DND-41 (cell line): ENCODE measurements at regions not wholly inside any gene's neighbourhood (a gene's known extent, or its start where the extent isn't known, plus 50 kb on each side); places are given as distances from the start of the nearest gene placed in this dataset.

Source experiments
- CTCF ChIP-seq: IDR thresholded peaks from 2 replicates; pipeline ENCODE4 v1.5.1; 2012; ENCODE audit warnings: borderline replicate concordance, low read length, moderate library complexity, mild to moderate bottlenecking; ENCODE audit not compliant: poor library complexity, severe bottlenecking; ENCODE audit errors: extremely low read depth
- EZH2 ChIP-seq: IDR thresholded peaks from 3 replicates; pipeline ENCODE4 v1.6.1; 2012; ENCODE audit warnings: borderline replicate concordance, low read depth, mild to moderate bottlenecking, moderate library complexity, low read length, inconsistent platforms; ENCODE audit not compliant: severe bottlenecking

GRCh38 chr1:101344745-101345144, 107.9 kb downstream of the S1PR1 start:
- TF ChIP-seq CTCF (no peak), EZH2 (no peak)
